Stimulated activated CD4-positive, alpha-beta T cell treated with anti-CD3 and anti-CD28 coated beads, Interleukin-4, amount 100 ng/mL, for 1 hour (primary cell): ENCODE measurements at regions not wholly inside any gene's neighbourhood (a gene's known extent, or its start where the extent isn't known, plus 50 kb on each side); places are given as distances from the start of the nearest gene placed in this dataset.

Experiments used
- DNase-seq: peaks from one replicate; pipeline ENCODE4 v3.0.0-alpha.2; 2020

DNA sequence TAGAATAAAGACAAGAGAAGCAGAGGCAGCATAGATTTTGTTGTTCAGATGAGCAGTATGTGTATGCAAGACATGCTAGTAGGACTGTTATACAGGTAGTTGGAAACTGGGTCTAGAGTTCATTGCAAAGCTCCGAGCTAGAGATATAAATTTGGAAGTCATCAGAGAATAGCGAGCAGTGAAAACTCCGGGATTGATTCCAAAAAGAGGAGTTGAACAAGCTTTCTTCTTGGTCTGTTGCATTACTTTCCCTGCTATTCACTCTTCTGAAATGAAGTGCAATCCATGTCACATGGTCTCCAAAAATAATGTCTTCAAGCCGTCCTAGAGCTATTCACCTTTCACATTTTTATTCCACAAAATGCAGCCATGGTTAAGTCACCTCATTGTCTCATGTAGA lies 67.9 kb upstream of the ZNF462 start:
- no peak for DNase-seq

DNA sequence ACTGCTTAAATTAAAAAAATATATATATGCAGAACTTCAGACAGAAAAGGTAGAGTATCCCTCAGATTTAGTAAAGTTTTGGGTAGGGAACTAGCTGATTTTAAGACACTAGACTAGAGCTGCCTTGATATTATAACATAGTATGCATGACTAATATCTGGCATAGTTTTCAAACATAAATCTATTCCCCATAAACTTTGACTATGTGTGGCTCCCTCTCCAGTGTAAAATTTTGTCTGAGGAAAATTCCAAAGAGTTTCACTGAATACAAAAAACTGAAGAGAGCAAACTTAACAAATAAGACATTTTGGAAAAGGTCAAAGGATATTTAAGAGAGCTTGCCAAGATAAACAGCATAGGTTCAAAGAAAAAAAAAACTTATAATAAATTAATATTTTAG lies 66.2 kb upstream of the ZNF462 start:
- DNase-seq: no peak

DNA sequence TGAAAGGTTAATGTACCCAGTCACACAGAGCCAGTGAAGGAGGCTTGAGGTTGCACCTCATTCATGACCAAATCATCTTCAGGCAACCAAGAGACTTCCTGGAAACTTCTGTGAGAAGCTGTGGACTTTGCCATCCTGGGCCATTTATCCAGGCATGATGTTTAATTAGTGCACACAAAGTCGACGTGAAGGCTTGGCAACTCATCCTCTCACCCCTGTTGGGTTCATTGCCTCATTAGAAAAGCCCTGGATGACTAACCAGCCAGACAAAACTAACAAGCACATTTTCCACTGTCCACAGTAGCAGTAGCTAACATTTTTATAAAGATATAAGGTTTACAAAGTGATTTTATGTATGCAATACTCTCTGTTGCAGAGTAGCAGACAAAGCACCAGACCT lies 65.7 kb upstream of the ZNF462 start:
- no peak for DNase-seq

DNA sequence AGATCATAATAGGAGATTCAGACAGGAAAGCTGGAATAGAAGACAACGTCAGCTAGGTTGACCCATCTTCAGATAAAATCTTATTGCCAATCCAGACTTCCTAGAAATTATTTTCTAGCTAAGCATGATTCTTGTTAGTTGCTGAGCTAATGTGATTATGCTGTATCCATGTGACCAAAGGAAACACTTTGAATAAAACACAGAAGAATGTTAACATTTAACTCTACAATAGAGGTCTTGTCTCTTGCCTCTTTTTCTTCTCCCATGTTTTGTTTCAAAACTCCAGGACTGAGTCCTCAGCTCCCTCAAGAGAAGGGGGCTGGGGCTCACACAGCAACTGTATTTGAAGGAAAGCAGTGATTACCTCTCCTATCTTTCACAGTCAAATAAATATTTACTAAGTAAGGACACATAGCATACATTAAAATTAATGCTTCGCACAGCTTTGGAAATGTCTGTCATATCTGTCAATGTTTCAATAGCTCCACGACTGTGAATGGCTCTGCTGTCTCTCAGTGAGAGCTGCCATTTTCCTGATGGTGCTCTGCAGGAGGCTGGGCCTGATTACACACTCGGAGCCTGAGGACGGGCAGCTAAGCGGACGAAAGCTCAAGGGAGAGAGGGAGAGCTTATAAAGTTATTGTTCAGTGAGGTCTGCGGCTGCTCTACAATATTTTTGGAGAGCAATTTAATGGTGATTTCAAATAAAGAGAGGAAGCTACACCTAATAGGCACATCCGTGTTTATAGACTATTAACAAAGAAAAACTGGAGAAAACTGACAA lies 64.8 kb upstream of the ZNF462 start:
- DNase-seq: no peak

DNA sequence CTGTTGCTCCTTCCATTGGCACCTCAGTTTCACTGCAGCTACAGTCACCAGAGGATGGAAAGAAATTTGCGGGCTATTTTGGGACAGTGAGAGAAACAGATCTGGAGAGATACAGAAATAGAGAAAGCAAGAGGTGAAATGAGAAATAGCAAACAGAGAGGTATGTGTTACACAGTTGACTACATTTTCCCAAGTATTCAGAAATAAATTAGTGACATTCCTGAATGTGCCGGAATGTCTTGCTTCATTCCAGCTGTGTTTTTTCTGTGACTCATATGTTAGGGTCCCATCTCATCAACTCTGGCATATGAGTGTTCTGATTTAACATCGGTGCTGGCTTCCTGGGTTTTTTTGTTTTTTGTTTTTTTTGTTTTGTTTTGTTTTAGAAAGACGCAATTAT lies 63.8 kb upstream of the ZNF462 start:
- no peak for DNase-seq

DNA sequence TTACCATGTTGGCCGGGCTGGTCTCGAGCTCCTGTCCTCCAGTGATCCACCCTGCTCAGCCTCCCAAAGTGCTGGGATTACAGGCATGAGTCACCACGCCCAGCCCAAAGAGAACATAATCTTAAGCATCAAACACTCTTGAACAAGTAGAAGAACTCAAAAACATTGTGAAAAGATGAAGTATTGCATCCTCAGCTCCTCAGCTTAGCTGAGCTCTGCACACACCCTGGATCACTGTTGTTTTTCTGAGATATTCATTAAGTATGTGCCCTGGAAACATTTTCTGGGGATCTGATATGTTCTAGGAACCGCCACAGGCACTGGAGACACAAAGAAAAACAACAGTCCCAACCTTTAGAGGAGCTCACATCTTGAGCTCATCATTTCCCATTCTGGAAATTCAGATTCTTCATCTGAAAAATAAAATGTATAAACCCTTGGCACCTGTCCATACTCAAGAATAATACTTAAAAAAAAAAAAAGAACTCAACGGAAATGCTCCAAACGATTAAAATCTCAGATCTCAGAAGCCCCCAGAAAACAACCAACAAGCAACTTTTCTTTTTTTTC lies 62.2 kb upstream of the ZNF462 start:
- DNase-seq: no peak

DNA sequence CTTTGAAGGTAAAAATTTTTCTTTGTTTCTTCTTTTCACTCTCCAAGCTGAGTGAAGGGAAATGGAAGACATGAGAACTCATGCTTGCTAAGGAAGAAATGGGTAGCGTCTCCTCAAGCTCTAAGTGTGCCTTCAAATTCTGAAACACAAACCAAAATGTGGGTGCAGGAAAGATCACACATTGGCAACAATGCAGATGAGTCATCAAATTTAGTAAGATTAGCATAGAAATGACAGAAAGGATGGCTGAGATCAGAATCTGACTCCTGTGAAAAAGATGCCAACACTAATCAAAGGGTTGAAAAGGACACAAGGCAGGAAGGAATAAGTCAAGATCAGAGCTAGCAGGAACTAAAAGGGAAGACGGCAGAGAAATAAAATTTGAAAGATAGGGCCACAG lies 61.1 kb upstream of the ZNF462 start:
- no peak for DNase-seq
